Right lobe of liver (tissue), 6 donors: ENCODE measurements at regions not wholly inside any gene's neighbourhood (a gene's known extent, or its start where the extent isn't known, plus 50 kb on each side); places are given as distances from the start of the nearest gene placed in this dataset.

Source experiments
- ATAC-seq, 4 donors: fragments of 200-7000 bp; cut with Tn5 transposase; one replicate each; pipeline ENCODE4 v1.9.1; 2020; ENCODE audit warnings: mild to moderate bottlenecking in 4 of 4, moderate library complexity in 4 of 4
- DNase-seq, 3 donors: peaks; one replicate each; pipeline ENCODE4 v3.0.0-alpha.2; 2020
- H3K27ac ChIP-seq, 3 donors: fragments of 200-600 bp; one replicate each; pipeline ENCODE4 v1.8.0; 2022
- H3K27me3 ChIP-seq, 2 donors: fragments of 200-600 bp; one replicate each; pipeline ENCODE4 v1.8.0; 2022
- H3K36me3 ChIP-seq, 4 donors: fragments of 200-600 bp; sonication (generic) in 1 of 4; one replicate each; pipeline versions ENCODE4 v1.5.1 to v1.8.0; 2017 to 2022; ENCODE audit warnings: control low read depth in 1 of 4
- H3K4me1 ChIP-seq, 4 donors: fragments of 200-600 bp; sonication (generic) in 1 of 4; one replicate each; pipeline versions ENCODE4 v1.5.1 to v1.8.0; 2017 to 2022; ENCODE audit warnings: control low read depth in 1 of 4
- H3K4me3 ChIP-seq, 3 donors: fragments of 200-600 bp; one replicate each; pipeline ENCODE4 v1.8.0; 2022
- H3K9me3 ChIP-seq, 4 donors: fragments of 200-600 bp; sonication (generic) in 1 of 4; one replicate each; pipeline versions ENCODE4 v1.5.1 to v1.8.0; 2017 to 2022; ENCODE audit warnings: control low read depth in 1 of 4
- POLR2A ChIP-seq: fragments of 450-650 bp; IDR thresholded peaks from one replicate; pipeline ENCODE4 v1.6.1; 2017; ENCODE audit warnings: antibody characterized with exemption, mild to moderate bottlenecking
- WGBS: methylation state at CpG from one replicate; pipeline ENCODE4 v1.1.6; 2018; ENCODE audit warnings: low coverage, low lambda C conversion rate; ENCODE audit not compliant: insufficient coverage; ENCODE audit errors: missing lambda C conversion rate; 5-methylcytosine and 5-hydroxymethylcytosine counted together
- intact Hi-C, 2 donors: fragments of 100-400 bp; cut with DNase I; formaldehyde crosslinking; loops; one replicate each; pipeline versions ENCODE4 v1.11.2 to v1.14.1; 2022
- TF ChIP-seq, protein P1 (sequence below), 4 donors: fragments of 200-600 bp in 3 of 4; fragments of 450-650 bp in 1 of 4; IDR thresholded peaks; one replicate each; pipeline versions ENCODE4 v1.5.1 to v1.8.0; 2016 to 2022; ENCODE audit warnings: antibody characterized with exemption in 4 of 4, mild to moderate bottlenecking in 2 of 4
- donor health status: DM: no; HTN: yes; CAD: no.
- donor health status: DM: no; HTN: no; CAD: no.
- donor health status: DM: no; HTN: no; CAD: no.
- donor health status: DM: no; HTN: yes; CAD: no.
- donor health status: DM: no; HTN: yes; CAD: no.

DNA sequence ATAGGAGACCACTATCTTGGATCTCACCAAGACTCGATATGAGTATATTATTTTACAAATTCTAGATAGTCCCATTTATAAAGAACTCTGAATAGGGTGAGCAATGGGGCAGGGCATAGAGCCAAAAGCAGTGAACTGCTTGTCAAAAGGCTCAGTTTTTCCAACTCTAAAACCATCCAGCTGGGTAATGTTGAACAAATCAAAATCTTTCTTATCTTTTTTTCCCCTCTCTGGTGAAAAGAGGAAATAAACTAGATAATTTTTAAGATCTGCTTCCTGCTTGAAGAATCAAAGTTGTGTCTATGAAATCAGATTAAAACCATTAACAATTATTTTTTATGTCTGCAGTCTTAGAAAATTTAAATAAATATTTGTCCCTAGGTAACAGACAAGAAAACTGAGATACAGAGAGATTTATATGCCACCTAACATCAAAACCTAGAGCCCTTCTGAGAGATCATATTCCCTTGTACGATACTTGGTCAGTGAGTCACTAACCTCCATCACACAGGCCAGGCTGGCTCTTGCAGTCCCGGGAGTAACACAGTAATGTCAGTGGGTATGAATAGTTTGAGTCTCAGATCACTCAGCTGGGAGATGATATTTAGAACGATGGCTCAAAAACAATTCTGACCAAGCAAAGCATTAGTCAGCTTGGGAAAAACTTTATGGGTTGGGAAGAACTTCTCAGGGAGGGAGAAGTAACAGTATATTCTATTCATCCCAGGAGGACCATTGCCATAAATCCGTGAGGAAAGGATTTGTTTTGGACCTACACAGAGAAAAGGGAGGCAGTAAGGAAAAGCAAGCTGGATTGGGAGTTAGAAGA, 178.8 kb downstream of the REEP3 start:
- Histone ChIP-seq H3K27ac (peak overlapping the region; percentile 18 to 56 (median 49)), H3K27me3 (no peaks in the 10 kb centered on the region), H3K9me3 (no peaks in the 10 kb centered on the region), H3K4me1 (peaks cover 0 to 56% (median 25%) of the 10 kb centered on the region in 4 donors), H3K36me3 (no peaks in the 10 kb centered on the region), H3K4me3 (no peak overlapping the region)
- DNase-seq (peak in 1 of 3 donors; percentile 52), ATAC-seq (peak in 2 of 4 donors; percentile 52 to 55)
- WGBS: 27% methylated on average over 5 of the region's 5 CpGs
- intact Hi-C loops: no loop called here
- TF ChIP-seq POLR2A: no peak
- TF ChIP-seq, protein P1, sequence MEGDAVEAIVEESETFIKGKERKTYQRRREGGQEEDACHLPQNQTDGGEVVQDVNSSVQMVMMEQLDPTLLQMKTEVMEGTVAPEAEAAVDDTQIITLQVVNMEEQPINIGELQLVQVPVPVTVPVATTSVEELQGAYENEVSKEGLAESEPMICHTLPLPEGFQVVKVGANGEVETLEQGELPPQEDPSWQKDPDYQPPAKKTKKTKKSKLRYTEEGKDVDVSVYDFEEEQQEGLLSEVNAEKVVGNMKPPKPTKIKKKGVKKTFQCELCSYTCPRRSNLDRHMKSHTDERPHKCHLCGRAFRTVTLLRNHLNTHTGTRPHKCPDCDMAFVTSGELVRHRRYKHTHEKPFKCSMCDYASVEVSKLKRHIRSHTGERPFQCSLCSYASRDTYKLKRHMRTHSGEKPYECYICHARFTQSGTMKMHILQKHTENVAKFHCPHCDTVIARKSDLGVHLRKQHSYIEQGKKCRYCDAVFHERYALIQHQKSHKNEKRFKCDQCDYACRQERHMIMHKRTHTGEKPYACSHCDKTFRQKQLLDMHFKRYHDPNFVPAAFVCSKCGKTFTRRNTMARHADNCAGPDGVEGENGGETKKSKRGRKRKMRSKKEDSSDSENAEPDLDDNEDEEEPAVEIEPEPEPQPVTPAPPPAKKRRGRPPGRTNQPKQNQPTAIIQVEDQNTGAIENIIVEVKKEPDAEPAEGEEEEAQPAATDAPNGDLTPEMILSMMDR (IDR thresholded peaks at IDR 0.05): no peak

DNA sequence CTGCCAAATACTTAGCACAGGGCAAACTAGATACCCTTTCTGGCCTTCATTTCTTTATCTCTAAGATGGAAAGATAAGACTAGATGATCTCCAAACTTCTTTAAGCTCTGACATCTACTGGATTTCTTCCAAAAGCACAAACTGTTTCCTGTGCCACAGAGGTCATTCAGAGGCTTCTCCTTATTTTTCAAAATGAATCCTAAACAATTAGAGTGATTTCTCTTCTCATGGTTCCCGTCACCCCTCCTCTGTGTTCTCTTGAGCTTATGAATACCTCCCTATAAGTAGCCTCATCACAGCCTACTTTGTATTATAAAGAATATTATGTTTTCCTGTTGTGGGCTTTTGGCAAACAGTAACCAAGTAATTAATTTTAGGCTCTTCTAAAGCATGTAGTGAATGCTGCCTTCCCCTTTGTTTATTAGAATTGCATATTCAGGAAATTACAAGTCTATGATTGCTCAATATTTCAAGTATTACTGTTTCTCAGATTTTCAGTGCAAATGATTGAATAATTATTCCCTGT, 179.5 kb downstream of the REEP3 start:
- intact Hi-C loops: no loop called here
- 62% methylated on average over 1 of the region's 1 CpG for WGBS

DNA sequence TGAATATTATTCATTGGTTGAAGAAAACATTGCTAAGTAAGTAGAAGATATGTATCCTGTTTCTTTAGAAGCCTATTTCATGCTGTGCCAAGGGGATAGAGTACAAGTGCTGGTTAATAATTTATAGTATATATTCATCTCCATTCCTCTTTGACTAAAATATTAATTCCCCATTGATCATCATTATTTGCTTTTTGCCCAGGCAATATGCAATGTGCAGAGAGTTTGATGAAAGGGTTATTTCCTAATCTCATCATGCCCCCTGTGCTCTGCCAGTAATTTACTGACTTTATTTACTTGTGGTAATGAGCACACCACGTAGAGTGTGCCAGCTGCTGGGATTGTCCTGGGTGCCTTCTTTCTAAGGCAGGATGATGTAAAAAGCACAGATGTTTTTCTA, 180.9 kb downstream of the REEP3 start:
- no peaks in the 10 kb centered on the region for H3K36me3 ChIP-seq
- peak; percentile 73 to 93 (median 84) for ATAC-seq
- no peaks in the 10 kb centered on the region for H3K27me3 ChIP-seq
- H3K4me3 ChIP-seq: no peak overlapping the region
- TF ChIP-seq, protein P1 (IDR thresholded peaks at IDR 0.05): no peak
- no peak for TF ChIP-seq POLR2A
- intact Hi-C loops: no loop called here
- no peaks in the 10 kb centered on the region for H3K9me3 ChIP-seq
- 18% methylated on average over 1 of the region's 1 CpG for WGBS
- peaks cover 0 to 56% (median 25%) of the 10 kb centered on the region in 4 donors for H3K4me1 ChIP-seq
- peak overlapping the region; percentile 3 to 56 (median 17) for H3K27ac ChIP-seq
- DNase-seq: peak; percentile 62 to 77 (median 74)

More for the DNA sequence above, 179.5 kb downstream of the REEP3 start:
- H3K27me3 ChIP-seq: no peaks in the 10 kb centered on the region
- peak in 1 of 4 donors; percentile 3 for ATAC-seq
- no peak overlapping the region for H3K4me3 ChIP-seq
- no peaks in the 10 kb centered on the region for H3K36me3 ChIP-seq
- TF ChIP-seq, protein P1 (IDR thresholded peaks at IDR 0.05): no peak
- no peak for TF ChIP-seq POLR2A
- peaks cover 0 to 56% (median 25%) of the 10 kb centered on the region in 4 donors for H3K4me1 ChIP-seq
- DNase-seq: no peak
- H3K27ac ChIP-seq: peak overlapping the region; percentile 18 to 56 (median 49)
- H3K9me3 ChIP-seq: no peaks in the 10 kb centered on the region

GRCh38 chr10:63703113-63703670, 182.0 kb downstream of the REEP3 start:
- intact Hi-C loops: no loop called here
- DNase-seq (no peak), ATAC-seq (peak; percentile 9 to 37 (median 22))
- Histone ChIP-seq H3K27me3 (no peaks in the 10 kb centered on the region), H3K4me3 (no peak overlapping the region), H3K36me3 (no peaks in the 10 kb centered on the region), H3K27ac (peak overlapping the region in 2 of 3 donors; percentile 20 to 24), H3K9me3 (no peaks in the 10 kb centered on the region), H3K4me1 (peaks cover 0 to 55% (median 25%) of the 10 kb centered on the region in 4 donors)
- WGBS: 57% methylated on average over 3 of the region's 4 CpGs
- no peak for TF ChIP-seq POLR2A
- TF ChIP-seq, protein P1 (IDR thresholded peaks at IDR 0.05): no peak
